ENCODE measurements at regions not wholly inside any gene's neighbourhood (a gene's known extent, or its start where the extent isn't known, plus 50 kb on each side); places are given as distances from the start of the nearest gene placed in this dataset.

GRCh38 chr2:220075835-220076234 lies 448.4 kb downstream of the SLC4A3 start:
- TF ChIP-seq POLR2AphosphoS5 (IDR thresholded peaks at IDR 0.05), result no peak
- no peak for TF ChIP-seq CTCF (IDR thresholded peaks at IDR 0.05 in 8 of 11, conservative IDR thresholded peaks at IDR 0.05 in 3 of 11)
- TF ChIP-seq POLR2A (IDR thresholded peaks at IDR 0.05), result no peak
